Cardiac muscle cell (in vitro differentiated cells and primary cell): ENCODE measurements at regions not wholly inside any gene's neighbourhood (a gene's known extent, or its start where the extent isn't known, plus 50 kb on each side); places are given as distances from the start of the nearest gene placed in this dataset.
A peak's percentile ranks its signal among the peaks of the same experiment; 100 is the strongest.

ENCODE experiments used
- DNase-seq, 2 donors: peaks; one replicate each; pipeline versions ENCODE4 v3.0.0 to v3.0.0-alpha.2; 2010 to 2017; ENCODE audit warnings: low read depth in 1 of 2, low spot score in 1 of 2
- H3K27ac ChIP-seq: fragments of 200-600 bp; sonication (generic); 2 replicates; pipeline ENCODE4 v1.5.1; 2016
- H3K27me3 ChIP-seq: fragments of 200-600 bp; sonication (generic); 2 replicates; pipeline ENCODE4 v1.6.0; 2016; ENCODE audit warnings: control low read depth
- H3K36me3 ChIP-seq: fragments of 200-600 bp; sonication (generic); 2 replicates; pipeline ENCODE4 v1.5.1; 2016; ENCODE audit warnings: control low read depth
- H3K4me1 ChIP-seq: fragments of 200-600 bp; sonication (generic); 2 replicates; pipeline ENCODE4 v1.8.1; 2017; ENCODE audit warnings: low read depth, mild to moderate bottlenecking, mixed run types
- H3K4me3 ChIP-seq: fragments of 200-600 bp; sonication (generic); 2 replicates; pipeline ENCODE4 v1.5.1; 2016; ENCODE audit warnings: mild to moderate bottlenecking
- H3K9me3 ChIP-seq: fragments of 200-600 bp; sonication (generic); 2 replicates; pipeline ENCODE4 v1.5.1; 2017; ENCODE audit warnings: low read depth, mild to moderate bottlenecking, control low read depth
- CTCF ChIP-seq: IDR thresholded peaks from 2 replicates; pipeline ENCODE4 v1.5.1; 2012; ENCODE audit warnings: low read depth, mild to moderate bottlenecking, low read length

GRCh38 chr13:85509512-85509911, 289.7 kb downstream of the SLITRK6 start:
- TF ChIP-seq CTCF: no peak

GRCh38 chr13:85508683-85509329, 290.4 kb downstream of the SLITRK6 start:
- H3K4me1 ChIP-seq: no peaks in the 10 kb centered on the region
- no peaks in the 10 kb centered on the region for H3K36me3 ChIP-seq
- H3K9me3 ChIP-seq: no peaks in the 10 kb centered on the region
- DNase-seq: peak; percentile 2 to 36
- no peak overlapping the region for H3K27ac ChIP-seq
- H3K27me3 ChIP-seq: no peaks in the 10 kb centered on the region
- no peak overlapping the region for H3K4me3 ChIP-seq
- no peak for TF ChIP-seq CTCF

More at GRCh38 chr13:85509512-85509911, 289.7 kb downstream of the SLITRK6 start:
- no peaks in the 10 kb centered on the region for H3K9me3 ChIP-seq
- no peak for DNase-seq
- no peaks in the 10 kb centered on the region for H3K27me3 ChIP-seq
- no peaks in the 10 kb centered on the region for H3K4me1 ChIP-seq
- no peaks in the 10 kb centered on the region for H3K36me3 ChIP-seq
- no peak overlapping the region for H3K4me3 ChIP-seq
- no peak overlapping the region for H3K27ac ChIP-seq

GRCh38 chr13:85503797-85504196, 295.4 kb downstream of the SLITRK6 start:
- peak in 1 of 2 donors; percentile 71 for DNase-seq

GRCh38 chr13:85501616-85502015, 297.6 kb downstream of the SLITRK6 start:
- H3K4me3 ChIP-seq: no peak overlapping the region
- H3K4me1 ChIP-seq: no peaks in the 10 kb centered on the region
- no peaks in the 10 kb centered on the region for H3K27me3 ChIP-seq
- H3K9me3 ChIP-seq: no peaks in the 10 kb centered on the region
- DNase-seq: no peak
- no peak for TF ChIP-seq CTCF
- no peaks in the 10 kb centered on the region for H3K36me3 ChIP-seq
- H3K27ac ChIP-seq: no peak overlapping the region

More at GRCh38 chr13:85503797-85504196, 295.4 kb downstream of the SLITRK6 start:
- Histone ChIP-seq H3K27me3 (no peaks in the 10 kb centered on the region), H3K27ac (no peak overlapping the region), H3K4me3 (no peak overlapping the region), H3K9me3 (no peaks in the 10 kb centered on the region), H3K4me1 (no peaks in the 10 kb centered on the region), H3K36me3 (no peaks in the 10 kb centered on the region)
- TF ChIP-seq CTCF: no peak

- H3K4me3 ChIP-seq: no peak overlapping the region
- H3K9me3 ChIP-seq: no peaks in the 10 kb centered on the region
- no peaks in the 10 kb centered on the region for H3K4me1 ChIP-seq
- H3K36me3 ChIP-seq: no peaks in the 10 kb centered on the region
- H3K27me3 ChIP-seq: no peaks in the 10 kb centered on the region
- DNase-seq: no peak
- no peak for TF ChIP-seq CTCF
- H3K27ac ChIP-seq: no peak overlapping the region
Observed at GRCh38 chr13:85500696-85501256, 298.4 kb downstream of the SLITRK6 start.
